ENCODE measurements at regions not wholly inside any gene's neighbourhood (a gene's known extent, or its start where the extent isn't known, plus 50 kb on each side); places are given as distances from the start of the nearest gene placed in this dataset.
"Not testable (repeated sequence)": the region's sequence is repeated elsewhere in the genome, so short reads cannot be mapped to it uniquely, and the experiment has no call there.

- DNase-seq: no peak
These were observed 731.6 kb downstream of the DNAH5 start for GRCh38 chr5:13212886-13213285.

- no peak for DNase-seq
These were observed 733.4 kb downstream of the DNAH5 start for GRCh38 chr5:13211064-13211463.

- no peak for DNase-seq
These were observed 737.4 kb downstream of the DNAH5 start for GRCh38 chr5:13207112-13207511.

GRCh38 chr5:13201022-13201421 lies 743.5 kb downstream of the DNAH5 start:
- DNase-seq: no peak

- not testable (repeated sequence) for DNase-seq
These were observed 746.3 kb downstream of the DNAH5 start for GRCh38 chr5:13198226-13198625.

GRCh38 chr5:13189532-13189931 lies 755.0 kb downstream of the DNAH5 start:
- no peak for DNase-seq

GRCh38 chr5:13188371-13188770 lies 756.1 kb downstream of the DNAH5 start:
- no peak for DNase-seq

- DNase-seq: no peak
These were observed 757.3 kb downstream of the DNAH5 start for GRCh38 chr5:13187186-13187585.

- DNase-seq: no peak
These were observed 758.3 kb downstream of the DNAH5 start for GRCh38 chr5:13186177-13186576.

GRCh38 chr5:13179407-13180087 lies 764.9 kb downstream of the DNAH5 start:
- DNase-seq: no peak

GRCh38 chr5:13143630-13144029 lies 800.9 kb downstream of the DNAH5 start:
- no peak for DNase-seq

GRCh38 chr5:13143214-13143613 lies 801.3 kb downstream of the DNAH5 start:
- no peak for DNase-seq

GRCh38 chr5:13133951-13134350 lies 810.5 kb downstream of the DNAH5 start:
- DNase-seq: no peak

GRCh38 chr5:13115476-13115875 lies 829.0 kb downstream of the DNAH5 start:
- DNase-seq: no peak

GRCh38 chr5:13108265-13108664 lies 836.2 kb downstream of the DNAH5 start:
- no peak for DNase-seq

- no peak for DNase-seq
These were observed 837.0 kb downstream of the DNAH5 start for GRCh38 chr5:13107537-13107936.

- no peak for DNase-seq
These were observed 863.4 kb downstream of the DNAH5 start for GRCh38 chr5:13081116-13081515.

GRCh38 chr5:13072936-13073335 lies 871.6 kb downstream of the DNAH5 start:
- DNase-seq: not testable (repeated sequence)

GRCh38 chr5:13063088-13063487 lies 881.4 kb downstream of the DNAH5 start:
- no peak for DNase-seq

- no peak for DNase-seq
These were observed 898.5 kb downstream of the DNAH5 start for GRCh38 chr5:13045897-13046551.

- DNase-seq: no peak
These were observed 910.4 kb downstream of the DNAH5 start for GRCh38 chr5:13034061-13034460.

GRCh38 chr5:13029211-13029610 lies 915.3 kb downstream of the DNAH5 start:
- no peak for DNase-seq

- DNase-seq: no peak
These were observed 916.6 kb downstream of the DNAH5 start for GRCh38 chr5:13027874-13028273.

- DNase-seq: no peak
These were observed 924.8 kb downstream of the DNAH5 start for GRCh38 chr5:13019729-13020128.

GRCh38 chr5:13003457-13003856 lies 941.0 kb downstream of the DNAH5 start:
- no peak for DNase-seq

Measured in midbrain (tissue), 1 donor.